Activated CD8-positive, alpha-beta memory T cell treated with anti-CD3 and anti-CD28 coated beads for 36 hours (primary cell): ENCODE measurements at regions not wholly inside any gene's neighbourhood (a gene's known extent, or its start where the extent isn't known, plus 50 kb on each side); places are given as distances from the start of the nearest gene placed in this dataset.
"Not testable (repeated sequence)": the region's sequence is repeated elsewhere in the genome, so short reads cannot be mapped to it uniquely, and the experiment has no call there.

Experiments
- CTCF ChIA-PET: fragments of 350-600 bp; sonication (Branson Sonifier 250); formaldehyde crosslinking; loops from one replicate; lab custom pipeline; 2021; ENCODE audit warnings: antibody characterized with exemption; lab: Charles Lee
- POLR2A ChIA-PET: fragments of 350-600 bp; sonication (Branson Sonifier 250); formaldehyde crosslinking; loops from one replicate; lab custom pipeline; 2021; ENCODE audit warnings: antibody characterized with exemption; lab: Charles Lee

- POLR2A ChIA-PET, result no interaction called here
- CTCF ChIA-PET, result no interaction called here
Measured at GRCh38 chr3:94394885-94395284, 332.0 kb downstream of the NSUN3 start.

GRCh38 chr3:94395851-94396250 is 333.0 kb downstream of the NSUN3 start:
- POLR2A ChIA-PET, result no interaction called here
- CTCF ChIA-PET, result no interaction called here

GRCh38 chr3:94398036-94398435 is 335.2 kb downstream of the NSUN3 start:
- POLR2A ChIA-PET, result no interaction called here
- CTCF ChIA-PET, result no interaction called here

- ChIA-PET CTCF (no interaction called here), POLR2A (no interaction called here)
Measured at GRCh38 chr3:94401466-94401865, 338.6 kb downstream of the NSUN3 start.

- POLR2A ChIA-PET, result no interaction called here
- CTCF ChIA-PET, result no interaction called here
Measured at GRCh38 chr3:94402126-94402525, 339.3 kb downstream of the NSUN3 start.

- CTCF ChIA-PET, result no interaction called here
- POLR2A ChIA-PET, result no interaction called here
Measured at GRCh38 chr3:94405258-94406035, 342.6 kb downstream of the NSUN3 start.

- ChIA-PET CTCF (interaction anchor here (0.6 kb wide), 1 partner anchor 288 kb away, joined by 6 read pairs; no protein-coding TSS in a partner anchor), POLR2A (no interaction called here)
Measured at GRCh38 chr3:94406595-94406994, 343.7 kb downstream of the NSUN3 start.

GRCh38 chr3:94412936-94413335 is 350.1 kb downstream of the NSUN3 start:
- CTCF ChIA-PET, POLR2A ChIA-PET: not testable (repeated sequence)

GRCh38 chr3:94413336-94414108 is 350.7 kb downstream of the NSUN3 start:
- CTCF ChIA-PET, result no interaction called here
- POLR2A ChIA-PET, result no interaction called here

GRCh38 chr3:94414418-94414817 is 351.6 kb downstream of the NSUN3 start:
- ChIA-PET POLR2A (no interaction called here), CTCF (no interaction called here)

GRCh38 chr3:94416768-94417167 is 353.9 kb downstream of the NSUN3 start:
- POLR2A ChIA-PET, result no interaction called here

GRCh38 chr3:94417963-94418455 is 355.1 kb downstream of the NSUN3 start:
- POLR2A ChIA-PET, result no interaction called here
- CTCF ChIA-PET, result no interaction called here

More at GRCh38 chr3:94416768-94417167, 353.9 kb downstream of the NSUN3 start:
- CTCF ChIA-PET, result no interaction called here

GRCh38 chr3:94420931-94421330 is 358.1 kb downstream of the NSUN3 start:
- ChIA-PET CTCF (no interaction called here), POLR2A (no interaction called here)

GRCh38 chr3:94423578-94423977 is 360.7 kb downstream of the NSUN3 start:
- ChIA-PET CTCF (no interaction called here), POLR2A (no interaction called here)

- ChIA-PET CTCF (no interaction called here), POLR2A (no interaction called here)
Measured at GRCh38 chr3:94429517-94429916, 366.7 kb downstream of the NSUN3 start.

- POLR2A ChIA-PET, result no interaction called here
- CTCF ChIA-PET, result no interaction called here
Measured at GRCh38 chr3:94431876-94432570, 369.2 kb downstream of the NSUN3 start.

- ChIA-PET CTCF (no interaction called here), POLR2A (no interaction called here)
Measured at GRCh38 chr3:94433811-94434210, 370.9 kb downstream of the NSUN3 start.

GRCh38 chr3:94440767-94441493 is 378.1 kb downstream of the NSUN3 start:
- CTCF ChIA-PET, result no interaction called here
- POLR2A ChIA-PET, result no interaction called here

GRCh38 chr3:94441494-94441847 is 378.6 kb downstream of the NSUN3 start:
- ChIA-PET POLR2A (no interaction called here), CTCF (no interaction called here)

- ChIA-PET CTCF (no interaction called here), POLR2A (no interaction called here)
Measured at GRCh38 chr3:94453864-94454263, 391.0 kb downstream of the NSUN3 start.
